Fibroblast of pulmonary artery (primary cell): ENCODE measurements at regions not wholly inside any gene's neighbourhood (a gene's known extent, or its start where the extent isn't known, plus 50 kb on each side); places are given as distances from the start of the nearest gene placed in this dataset.

Source experiments
- DNase-seq: peaks from one replicate; pipeline ENCODE4 v3.0.0-alpha.2; 2010; ENCODE audit warnings: low read depth
- H3K4me3 ChIP-seq: replicated peaks from 2 replicates; pipeline ENCODE4 v1.5.1; 2011; ENCODE audit warnings: low read depth, mild to moderate bottlenecking, control low read depth, low read length, moderate library complexity
- TF ChIP-seq, protein P1 (sequence below): IDR thresholded peaks from 2 replicates; pipeline ENCODE4 v1.5.1; 2011; ENCODE audit warnings: mild to moderate bottlenecking, control low read depth, low read length, inconsistent platforms; ENCODE audit errors: missing control alignments

GRCh38 chr1:204746838-204747442 lies 61.4 kb upstream of the LRRN2 start:
- H3K4me3 ChIP-seq: no peak overlapping the region
- TF ChIP-seq, protein P1, sequence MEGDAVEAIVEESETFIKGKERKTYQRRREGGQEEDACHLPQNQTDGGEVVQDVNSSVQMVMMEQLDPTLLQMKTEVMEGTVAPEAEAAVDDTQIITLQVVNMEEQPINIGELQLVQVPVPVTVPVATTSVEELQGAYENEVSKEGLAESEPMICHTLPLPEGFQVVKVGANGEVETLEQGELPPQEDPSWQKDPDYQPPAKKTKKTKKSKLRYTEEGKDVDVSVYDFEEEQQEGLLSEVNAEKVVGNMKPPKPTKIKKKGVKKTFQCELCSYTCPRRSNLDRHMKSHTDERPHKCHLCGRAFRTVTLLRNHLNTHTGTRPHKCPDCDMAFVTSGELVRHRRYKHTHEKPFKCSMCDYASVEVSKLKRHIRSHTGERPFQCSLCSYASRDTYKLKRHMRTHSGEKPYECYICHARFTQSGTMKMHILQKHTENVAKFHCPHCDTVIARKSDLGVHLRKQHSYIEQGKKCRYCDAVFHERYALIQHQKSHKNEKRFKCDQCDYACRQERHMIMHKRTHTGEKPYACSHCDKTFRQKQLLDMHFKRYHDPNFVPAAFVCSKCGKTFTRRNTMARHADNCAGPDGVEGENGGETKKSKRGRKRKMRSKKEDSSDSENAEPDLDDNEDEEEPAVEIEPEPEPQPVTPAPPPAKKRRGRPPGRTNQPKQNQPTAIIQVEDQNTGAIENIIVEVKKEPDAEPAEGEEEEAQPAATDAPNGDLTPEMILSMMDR: peak; percentile 98
- peak; percentile 56 for DNase-seq

DNA sequence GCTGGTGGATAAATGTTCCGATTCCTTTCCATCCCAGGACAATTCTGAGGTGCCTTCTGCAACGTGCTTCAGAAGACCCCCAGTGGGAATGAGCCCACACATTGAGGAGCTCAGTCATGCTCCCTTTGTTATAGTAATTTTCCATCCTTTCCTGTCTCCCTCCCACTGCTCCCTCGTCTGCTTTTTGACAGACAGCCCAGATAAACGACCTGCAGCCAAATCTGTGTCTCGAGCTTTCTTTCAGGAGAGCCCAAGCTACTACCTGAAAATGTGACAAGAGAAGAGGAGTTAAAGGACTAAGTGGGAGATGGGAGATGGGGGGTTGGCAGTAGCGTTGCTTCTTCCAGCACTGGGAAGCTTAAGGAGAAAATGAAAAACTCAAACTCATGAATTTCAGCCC lies 65.9 kb upstream of the LRRN2 start:
- no peak for DNase-seq
- TF ChIP-seq, protein P1: no peak
- H3K4me3 ChIP-seq: no peak overlapping the region

- TF ChIP-seq, protein P1: no peak
- no peak for DNase-seq
- H3K4me3 ChIP-seq: no peak overlapping the region
Observed at GRCh38 chr1:204751883-204752687, 66.5 kb upstream of the LRRN2 start.

GRCh38 chr1:204752688-204753040 lies 67.1 kb upstream of the LRRN2 start:
- TF ChIP-seq, protein P1: no peak
- DNase-seq: no peak
- no peak overlapping the region for H3K4me3 ChIP-seq

GRCh38 chr1:204754821-204755220 lies 69.3 kb upstream of the LRRN2 start:
- H3K4me3 ChIP-seq: no peak overlapping the region
- TF ChIP-seq, protein P1: no peak
- DNase-seq: no peak

DNA sequence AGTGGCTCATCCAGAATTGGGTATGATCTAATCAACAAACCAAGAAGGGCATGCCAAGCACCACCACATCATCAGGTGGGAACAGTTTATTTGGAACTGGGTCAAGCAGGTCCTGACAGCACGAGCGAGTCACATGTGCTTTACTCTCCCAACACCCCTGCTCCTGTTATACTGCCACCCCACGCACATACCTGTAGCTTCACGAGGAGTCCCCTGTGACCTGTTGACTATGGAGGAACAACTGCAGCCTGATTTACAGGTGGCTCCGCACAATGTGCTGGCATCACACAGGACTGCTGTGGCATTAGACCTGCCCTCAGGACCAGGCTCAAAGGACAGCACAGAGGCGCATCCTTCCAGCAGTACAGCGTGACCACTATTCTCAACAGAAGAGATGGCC lies 70.8 kb upstream of the LRRN2 start:
- H3K4me3 ChIP-seq: no peak overlapping the region
- no peak for DNase-seq
- TF ChIP-seq, protein P1: no peak
